HG03575 (cell line): ENCODE measurements at regions not wholly inside any gene's neighbourhood (a gene's known extent, or its start where the extent isn't known, plus 50 kb on each side); places are given as distances from the start of the nearest gene placed in this dataset.

Experiments used
- ATAC-seq: cut with Tn5 transposase; IDR thresholded peaks from one replicate; pipeline ENCODE4 v1.9.1; 2021; ENCODE audit not compliant: unreplicated experiment, insufficient number of reproducible peaks, low FRiP score; ENCODE audit errors: extremely low read depth

GRCh38 chr2:217415316-217415715, 555.5 kb upstream of the TNP1 start:
- ATAC-seq: no peak

- no peak for ATAC-seq
Measured at GRCh38 chr2:217414429-217414828, 554.6 kb upstream of the TNP1 start.

GRCh38 chr2:217413193-217413592, 553.3 kb upstream of the TNP1 start:
- no peak for ATAC-seq

- no peak for ATAC-seq
Measured at GRCh38 chr2:217412721-217413120, 552.9 kb upstream of the TNP1 start.

GRCh38 chr2:217412277-217412676, 552.4 kb upstream of the TNP1 start:
- no peak for ATAC-seq

DNA sequence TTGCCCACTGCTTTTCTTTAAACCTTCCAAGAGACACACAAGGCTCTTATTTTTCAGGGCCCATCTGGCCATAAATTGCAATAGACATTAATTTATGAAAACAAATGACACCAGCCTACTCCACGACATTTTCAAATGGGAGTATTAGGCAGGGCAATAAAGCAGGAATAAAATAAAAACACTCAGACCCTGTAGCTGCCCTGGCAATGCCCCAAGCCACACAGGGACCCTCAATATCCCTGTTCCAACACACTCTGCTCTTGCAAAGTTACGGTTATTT, 550.8 kb upstream of the TNP1 start:
- no peak for ATAC-seq

DNA sequence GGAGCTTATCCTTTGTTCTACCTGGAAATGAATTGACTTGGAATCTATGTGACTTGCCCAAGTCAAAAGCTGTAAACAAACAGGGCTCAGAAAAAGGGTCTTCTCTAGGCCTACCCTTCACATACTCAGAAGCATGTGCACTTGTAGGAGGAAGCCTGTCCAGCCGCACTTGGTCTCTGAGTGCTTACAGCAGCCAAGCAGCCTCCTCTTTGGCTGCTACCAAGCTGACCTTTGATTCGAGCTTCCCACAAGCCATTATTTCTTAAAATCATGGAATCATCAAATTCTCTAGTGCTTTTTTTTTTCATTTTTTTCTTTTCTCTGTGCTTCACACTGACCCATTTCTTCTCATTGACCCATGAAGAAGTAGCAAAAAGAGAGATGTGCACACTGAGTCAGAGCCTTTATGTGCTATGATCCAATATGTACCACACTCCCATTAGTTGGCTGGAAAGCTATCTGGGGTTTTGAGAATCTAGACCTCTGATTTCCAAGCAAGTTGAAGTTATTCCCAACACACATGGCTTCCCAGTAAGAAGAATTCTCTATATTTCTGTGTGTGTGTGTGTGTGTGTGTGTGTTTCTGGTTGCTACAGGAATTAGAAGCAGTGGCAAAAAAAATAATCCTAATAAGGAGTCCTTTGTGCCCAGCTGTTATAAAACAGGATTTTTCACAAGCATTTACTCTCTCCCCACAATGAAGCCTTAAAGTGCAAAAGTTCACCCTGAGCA, 550.3 kb upstream of the TNP1 start:
- ATAC-seq: no peak

DNA sequence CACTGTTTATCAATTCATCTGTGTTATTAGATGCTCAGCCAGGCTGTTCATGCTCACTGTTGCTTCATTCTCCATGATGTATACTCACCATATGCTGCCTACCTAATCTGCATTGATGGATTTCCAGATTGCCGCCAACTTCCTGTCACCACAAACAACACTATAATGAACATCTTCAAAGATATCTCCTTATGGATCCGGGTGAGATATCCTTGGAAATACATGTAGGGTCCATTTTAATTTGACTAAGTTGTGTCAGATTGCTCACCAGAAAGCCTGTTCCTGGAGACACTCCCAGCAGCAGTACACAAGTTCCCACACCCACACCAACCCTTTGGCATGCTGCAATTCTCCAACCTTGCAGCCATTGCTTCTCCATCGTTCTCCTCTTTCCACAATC, 547.5 kb upstream of the TNP1 start:
- ATAC-seq: no peak

DNA sequence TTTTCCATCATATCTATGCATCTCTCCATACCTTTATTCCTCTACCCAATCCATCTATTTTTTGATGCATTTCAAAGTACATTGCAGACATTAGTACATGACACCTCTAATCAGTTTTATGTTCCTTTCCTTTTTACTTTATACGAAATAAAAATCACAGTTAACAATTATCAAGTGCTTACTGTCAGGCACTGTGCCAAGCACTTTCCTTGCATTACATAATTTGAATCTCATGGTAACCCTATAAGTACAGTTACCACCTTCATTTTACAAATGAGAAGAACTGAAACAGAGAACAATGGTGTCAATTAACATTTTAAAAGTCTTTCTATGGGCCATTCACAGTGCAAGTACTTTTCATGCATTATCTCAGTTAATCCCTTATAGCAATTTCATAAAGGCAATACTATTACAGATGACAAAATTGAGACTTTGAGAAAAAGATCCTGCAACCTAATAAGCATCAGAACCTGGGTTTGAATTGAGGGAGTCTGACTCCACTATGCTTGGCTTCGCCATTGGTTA, 544.4 kb upstream of the TNP1 start:
- no peak for ATAC-seq

- no peak for ATAC-seq
Measured at GRCh38 chr2:217402761-217403383, 543.0 kb upstream of the TNP1 start.

- no peak for ATAC-seq
Measured at GRCh38 chr2:217402144-217402543, 542.3 kb upstream of the TNP1 start.

DNA sequence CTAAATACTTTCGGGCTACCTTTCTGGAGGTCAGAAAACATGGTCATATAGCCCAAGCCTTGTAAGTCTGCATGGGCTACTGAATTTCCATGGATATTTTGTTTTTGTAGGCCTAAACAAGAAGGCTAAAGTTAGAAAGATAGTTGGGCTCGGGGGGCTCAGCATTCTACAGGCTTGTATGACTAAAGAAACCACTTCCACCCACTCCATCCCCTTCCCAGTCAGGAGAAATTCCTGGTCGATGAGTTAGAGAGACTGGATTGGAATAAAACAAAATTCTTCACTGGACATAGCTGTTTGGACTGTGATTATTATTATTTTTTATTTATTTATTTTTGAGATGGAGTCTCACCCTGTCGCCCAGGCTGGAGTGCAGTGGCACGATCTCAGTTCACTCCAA, 539.4 kb upstream of the TNP1 start:
- ATAC-seq: no peak

GRCh38 chr2:217398860-217399259, 539.0 kb upstream of the TNP1 start:
- ATAC-seq: no peak

DNA sequence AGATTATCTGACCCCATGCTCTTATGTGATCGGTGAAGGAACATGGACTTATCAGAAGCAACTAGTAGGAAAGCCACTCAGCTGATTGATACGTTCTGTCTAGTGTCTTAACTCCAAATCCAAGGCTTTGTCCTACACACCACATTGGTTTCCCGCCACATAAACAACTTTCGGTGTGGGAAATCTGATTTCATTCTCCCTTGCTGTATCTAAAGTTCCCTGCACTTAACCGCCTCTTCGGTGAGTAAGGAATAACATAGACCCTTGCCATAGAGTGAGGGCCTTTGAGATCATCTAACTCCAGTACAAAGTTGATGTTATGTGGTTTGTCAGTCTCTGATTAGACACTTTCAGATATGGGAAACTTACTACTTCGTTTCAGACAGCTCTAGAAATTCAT, 538.2 kb upstream of the TNP1 start:
- no peak for ATAC-seq

DNA sequence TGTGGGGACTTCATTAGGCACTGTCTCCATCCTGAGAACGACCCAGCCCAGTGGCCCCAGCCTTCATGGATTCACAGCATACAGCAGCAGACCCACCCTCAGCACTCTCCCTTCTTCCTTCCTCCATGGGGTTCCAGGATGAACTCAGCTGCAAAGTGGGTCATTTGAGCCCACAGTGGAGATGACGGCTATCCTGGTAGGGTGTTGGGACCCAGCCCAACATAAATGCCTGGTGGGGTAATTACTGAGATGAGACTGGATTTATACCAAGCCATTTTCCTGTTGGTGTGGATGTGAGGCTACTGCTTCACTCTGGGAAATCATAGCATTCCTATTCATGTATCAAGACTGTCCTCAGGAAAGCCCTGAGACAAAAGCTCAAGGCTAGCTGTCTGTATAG, 536.7 kb upstream of the TNP1 start:
- no peak for ATAC-seq

GRCh38 chr2:217396165-217396564, 536.3 kb upstream of the TNP1 start:
- no peak for ATAC-seq

GRCh38 chr2:217394510-217395351, 534.9 kb upstream of the TNP1 start:
- ATAC-seq: no peak

DNA sequence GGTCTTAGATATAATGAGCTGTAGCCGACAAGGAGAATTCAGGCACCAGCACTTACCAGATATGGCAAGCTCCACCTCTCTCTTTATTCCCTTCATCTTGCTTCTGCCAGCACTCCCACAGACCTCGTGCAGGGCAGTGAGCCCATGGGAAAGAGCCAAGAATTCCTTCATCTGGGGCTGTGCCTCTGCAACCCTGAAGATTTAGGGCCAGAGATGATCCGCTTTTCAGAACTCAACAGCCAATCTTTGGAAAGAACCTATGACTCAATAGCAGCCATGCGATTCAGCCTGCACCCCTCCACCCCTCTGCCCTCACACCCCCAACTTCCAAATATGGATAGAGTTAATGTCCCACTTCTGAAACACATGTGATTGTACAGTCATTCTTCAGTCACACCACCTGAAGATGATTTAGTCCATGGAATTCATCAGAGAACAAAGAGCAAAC, 533.7 kb upstream of the TNP1 start:
- no peak for ATAC-seq

DNA sequence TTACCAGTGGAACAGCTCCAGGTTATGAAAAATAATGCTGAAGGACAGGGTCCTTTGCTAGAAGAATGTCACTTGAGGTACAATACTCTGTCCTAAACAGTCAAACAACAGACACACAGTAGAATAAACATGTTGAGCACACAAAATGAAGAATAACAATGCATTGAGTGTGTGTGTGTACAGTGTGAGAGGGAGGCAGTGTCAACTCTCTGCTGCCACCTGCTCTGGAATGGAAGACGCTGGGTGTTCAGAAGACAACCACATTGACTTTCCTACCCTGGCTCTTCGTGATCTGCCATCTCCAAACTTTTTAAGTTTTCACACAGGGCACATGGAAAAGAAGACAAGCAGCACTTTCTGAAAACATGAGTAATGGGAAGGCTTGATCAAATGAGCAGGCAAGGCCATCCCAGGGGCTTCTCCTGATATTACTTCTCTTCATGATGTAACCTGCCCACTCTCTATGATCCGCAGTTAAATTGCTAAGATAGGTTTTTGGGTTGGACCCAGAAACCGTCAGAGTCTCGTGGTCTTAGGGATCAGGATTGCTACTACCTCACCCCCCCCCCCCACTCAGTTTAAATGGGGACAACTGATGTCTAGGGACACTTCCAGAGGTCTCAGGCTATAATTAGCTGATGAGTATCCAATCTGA, 533.2 kb upstream of the TNP1 start:
- no peak for ATAC-seq
